ENCODE measurements at regions not wholly inside any gene's neighbourhood (a gene's known extent, or its start where the extent isn't known, plus 50 kb on each side); places are given as distances from the start of the nearest gene placed in this dataset.

- H3K27ac ChIP-seq (ENCODE audit: extremely low read depth, low read depth, low read length): no peak overlapping the region
- FAIRE-seq (no peak), DNase-seq (ENCODE audit: extremely low read depth in 1 of 4, low spot score in 3 of 4) (no peak), ATAC-seq (no peak)
- no peak overlapping the region for H3K9ac ChIP-seq (ENCODE audit: insufficient read depth in 1 of 2, low read depth in 2 of 2, low read length in 2 of 2)
- H2AFZ ChIP-seq (ENCODE audit: low read depth, low read length): no peak overlapping the region
- H3K9me1 ChIP-seq (ENCODE audit: control insufficient read depth, insufficient read depth, low read length): no peaks in the 10 kb centered on the region
- H3K27me3 ChIP-seq (ENCODE audit: control insufficient read depth in 2 of 2, insufficient read depth in 2 of 2, low read length in 2 of 2): peaks cover 0 to 10% of the 10 kb centered on the region in 2 experiments; a peak in 3 of 5 replicates
- H3K4me3 ChIP-seq: no peak overlapping the region
- no TSS peak for BruUV-seq (replicated peaks)
- no peaks in the 10 kb centered on the region for H3K9me3 ChIP-seq (replicated peaks; ENCODE audit: control insufficient read depth, insufficient read depth, low read depth, low read length)
- intact Hi-C loops (cut with micrococcal nuclease): no loop called here
- in situ Hi-C loops (cut with MboI): no loop called here
- no peaks in the 10 kb centered on the region for H4K20me1 ChIP-seq (replicated peaks; ENCODE audit: control insufficient read depth, insufficient read depth, low read length)
- no peaks in the 10 kb centered on the region for H3K79me2 ChIP-seq (ENCODE audit: control insufficient read depth, insufficient read depth, low read length)
- WGBS (ENCODE audit: insufficient coverage, low coverage, missing lambda C conversion rate): 0% methylated on average over 1 of the region's 1 CpG
- H3K4me2 ChIP-seq (ENCODE audit: insufficient read depth, low read length): no peak overlapping the region
- CTCF ChIA-PET (ENCODE audit: low intra/inter-chr PET ratio): no interaction called here
- POLR2A ChIA-PET: no interaction called here
- no peaks in the 10 kb centered on the region for H3K4me1 ChIP-seq (replicated peaks in 1 of 2; ENCODE audit: control insufficient read depth in 2 of 2, insufficient read depth in 2 of 2, low read length in 2 of 2)
- H3K36me3 ChIP-seq (ENCODE audit: control insufficient read depth, insufficient read depth, low read length): no peaks in the 10 kb centered on the region
- TF ChIP-seq ZNF408 (CRISPR knock-in tag; IDR thresholded peaks at IDR 0.05; ENCODE audit: low read depth): no peak
- TF ChIP-seq SNIP1 (IDR thresholded peaks at IDR 0.05; ENCODE audit: low read depth): no peak
- TF ChIP-seq ADNP (tag; IDR thresholded peaks at IDR 0.05): no peak
- no peak for TF ChIP-seq ZNF586 (CRISPR knock-in tag; conservative IDR thresholded peaks at IDR 0.05)
- TF ChIP-seq NONO (IDR thresholded peaks at IDR 0.05; ENCODE audit: low read depth in 2 of 2, low read length in 1 of 2): no peak
- TF ChIP-seq HOXB6 (CRISPR knock-in tag; IDR thresholded peaks at IDR 0.05; ENCODE audit: borderline replicate concordance): no peak
- TF ChIP-seq ZFP30 (CRISPR knock-in tag; IDR thresholded peaks at IDR 0.05; ENCODE audit: borderline replicate concordance): no peak
- TF ChIP-seq THAP12 (CRISPR knock-in tag; IDR thresholded peaks at IDR 0.05): no peak
- TF ChIP-seq FOXP4 (CRISPR knock-in tag; IDR thresholded peaks at IDR 0.05; ENCODE audit: borderline replicate concordance): no peak
- TF ChIP-seq CBX1 (IDR thresholded peaks at IDR 0.05; ENCODE audit: low read depth): no peak
- no peak for TF ChIP-seq TCF7 (IDR thresholded peaks at IDR 0.05; ENCODE audit: borderline replicate concordance)
- no peak for TF ChIP-seq XRCC3 (IDR thresholded peaks at IDR 0.05)
- no peak for TF ChIP-seq KDM5B (IDR thresholded peaks at IDR 0.05; ENCODE audit: insufficient replicate concordance, low read depth, low read length)
- no peak for TF ChIP-seq HMGXB4 (CRISPR knock-in tag; IDR thresholded peaks at IDR 0.05)
Measured at GRCh38 chr10:6716516-6716915, 136.4 kb upstream of the PRKCQ start.
